ENCODE measurements at regions not wholly inside any gene's neighbourhood (a gene's known extent, or its start where the extent isn't known, plus 50 kb on each side); places are given as distances from the start of the nearest gene placed in this dataset.
"Not testable (repeated sequence)": the region's sequence is repeated elsewhere in the genome, so short reads cannot be mapped to it uniquely, and the experiment has no call there.

- no peak for DNase-seq (ENCODE audit: low read depth in 2 of 2, low spot score in 1 of 2)
Observed at GRCh38 chr6:137401088-137401487, 93.1 kb downstream of the OLIG3 start.

GRCh38 chr6:137399881-137400443 is 94.2 kb downstream of the OLIG3 start:
- no peak for DNase-seq (ENCODE audit: low read depth in 2 of 2, low spot score in 1 of 2)

GRCh38 chr6:137395316-137395715 is 98.9 kb downstream of the OLIG3 start:
- DNase-seq (ENCODE audit: low read depth in 2 of 2, low spot score in 1 of 2), result no peak

GRCh38 chr6:137391061-137391814 is 103.0 kb downstream of the OLIG3 start:
- no peak for DNase-seq (ENCODE audit: low read depth in 2 of 2, low spot score in 1 of 2)

- DNase-seq (ENCODE audit: low read depth in 2 of 2, low spot score in 1 of 2), result no peak
Observed at GRCh38 chr6:137390334-137390733, 103.9 kb downstream of the OLIG3 start.

GRCh38 chr6:137389150-137389704 is 105.0 kb downstream of the OLIG3 start:
- peak; percentile 28 to 62 for DNase-seq (ENCODE audit: low read depth in 2 of 2, low spot score in 1 of 2)

GRCh38 chr6:137387096-137387764 is 107.0 kb downstream of the OLIG3 start:
- no peak for DNase-seq (ENCODE audit: low read depth in 2 of 2, low spot score in 1 of 2)

GRCh38 chr6:137383287-137383686 is 110.9 kb downstream of the OLIG3 start:
- DNase-seq (ENCODE audit: low read depth in 2 of 2, low spot score in 1 of 2), result not testable (repeated sequence)

GRCh38 chr6:137378090-137378369 is 116.2 kb downstream of the OLIG3 start:
- DNase-seq (ENCODE audit: low read depth in 2 of 2, low spot score in 1 of 2), result no peak

- no peak for DNase-seq (ENCODE audit: low read depth in 2 of 2, low spot score in 1 of 2)
Observed at GRCh38 chr6:137373296-137373695, 120.9 kb downstream of the OLIG3 start.

- DNase-seq (ENCODE audit: low read depth in 2 of 2, low spot score in 1 of 2), result no peak
Observed at GRCh38 chr6:137372532-137372931, 121.7 kb downstream of the OLIG3 start.

GRCh38 chr6:137371634-137372016 is 122.6 kb downstream of the OLIG3 start:
- DNase-seq (ENCODE audit: low read depth in 2 of 2, low spot score in 1 of 2), result no peak

- DNase-seq (ENCODE audit: low read depth in 2 of 2, low spot score in 1 of 2), result no peak
Observed at GRCh38 chr6:137370871-137371633, 123.1 kb downstream of the OLIG3 start.

GRCh38 chr6:137369136-137369535 is 125.1 kb downstream of the OLIG3 start:
- no peak for DNase-seq (ENCODE audit: low read depth in 2 of 2, low spot score in 1 of 2)

GRCh38 chr6:137365707-137366437 is 128.3 kb downstream of the OLIG3 start:
- no peak for DNase-seq (ENCODE audit: low read depth in 2 of 2, low spot score in 1 of 2)

GRCh38 chr6:137363805-137364138 is 130.4 kb downstream of the OLIG3 start:
- no peak for DNase-seq (ENCODE audit: low read depth in 2 of 2, low spot score in 1 of 2)

- DNase-seq (ENCODE audit: low read depth in 2 of 2, low spot score in 1 of 2), result no peak
Observed at GRCh38 chr6:137362878-137363804, 131.1 kb downstream of the OLIG3 start.

- no peak for DNase-seq (ENCODE audit: low read depth in 2 of 2, low spot score in 1 of 2)
Observed at GRCh38 chr6:137361701-137362100, 132.5 kb downstream of the OLIG3 start.

- DNase-seq (ENCODE audit: low read depth in 2 of 2, low spot score in 1 of 2), result no peak
Observed at GRCh38 chr6:137358273-137358672, 135.9 kb downstream of the OLIG3 start.

- no peak for DNase-seq (ENCODE audit: low read depth in 2 of 2, low spot score in 1 of 2)
Observed at GRCh38 chr6:137357948-137358266, 136.3 kb downstream of the OLIG3 start.

All from stimulated activated CD8-positive, alpha-beta memory T cell treated with anti-CD3 and anti-CD28 coated beads, Interleukin-4, amount 100 ng/mL, for 4 hours (primary cell).